Choroid plexus epithelial cell (primary cell): ENCODE measurements at regions not wholly inside any gene's neighbourhood (a gene's known extent, or its start where the extent isn't known, plus 50 kb on each side); places are given as distances from the start of the nearest gene placed in this dataset.

Experiments
- DNase-seq: peaks from one replicate; pipeline ENCODE4 v3.0.0-alpha.2; 2010; ENCODE audit warnings: low read depth
- H3K4me3 ChIP-seq: 2 replicates; pipeline ENCODE4 v1.5.1; 2011; ENCODE audit warnings: low read depth, mild to moderate bottlenecking, control low read depth, low read length, moderate library complexity
- TF ChIP-seq, protein P1 (sequence below): conservative IDR thresholded peaks from 2 replicates; pipeline ENCODE4 v1.5.1; 2011; ENCODE audit warnings: low read depth, mild to moderate bottlenecking, control low read depth, inconsistent platforms, low read length, moderate library complexity

DNA sequence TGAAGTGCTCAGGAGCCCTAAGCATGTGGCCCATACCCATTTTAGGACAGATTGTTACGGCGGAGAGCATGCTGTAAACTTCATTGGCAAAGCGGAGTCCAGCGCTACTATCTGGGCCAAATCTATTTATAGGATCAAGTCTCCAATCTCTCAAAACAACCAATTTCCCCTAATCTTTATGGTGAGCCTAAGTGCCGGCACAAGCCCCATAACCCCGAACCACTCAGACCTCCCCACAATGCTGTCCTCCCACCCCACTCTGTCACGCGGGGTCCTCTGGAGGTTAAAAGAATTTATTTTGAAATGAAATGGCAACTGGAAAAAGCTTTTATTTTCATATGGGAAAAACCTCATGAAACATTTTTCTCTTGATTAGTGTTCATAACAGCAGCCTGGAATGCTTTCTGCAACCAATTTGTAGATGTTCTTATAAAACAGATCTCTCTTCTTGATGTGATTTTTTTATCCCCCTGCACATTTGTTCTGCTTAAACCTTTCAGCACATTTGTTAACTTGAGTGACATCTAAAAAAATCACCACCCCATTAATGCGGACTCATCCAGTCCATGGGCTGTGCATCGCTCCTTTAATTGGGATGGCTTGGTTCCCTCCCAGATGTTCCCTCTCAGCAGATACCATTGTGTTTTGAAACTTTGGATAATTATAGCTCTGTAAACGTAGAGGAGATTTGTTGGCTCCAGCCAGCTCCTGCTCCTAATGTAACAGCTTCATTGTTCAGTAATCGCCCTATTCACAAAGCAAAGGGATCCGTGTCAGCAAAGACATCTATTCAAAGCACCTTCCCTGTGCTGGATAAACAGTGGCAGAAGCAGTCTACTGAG lies 323.6 kb downstream of the CD83 start:
- TF ChIP-seq, protein P1, sequence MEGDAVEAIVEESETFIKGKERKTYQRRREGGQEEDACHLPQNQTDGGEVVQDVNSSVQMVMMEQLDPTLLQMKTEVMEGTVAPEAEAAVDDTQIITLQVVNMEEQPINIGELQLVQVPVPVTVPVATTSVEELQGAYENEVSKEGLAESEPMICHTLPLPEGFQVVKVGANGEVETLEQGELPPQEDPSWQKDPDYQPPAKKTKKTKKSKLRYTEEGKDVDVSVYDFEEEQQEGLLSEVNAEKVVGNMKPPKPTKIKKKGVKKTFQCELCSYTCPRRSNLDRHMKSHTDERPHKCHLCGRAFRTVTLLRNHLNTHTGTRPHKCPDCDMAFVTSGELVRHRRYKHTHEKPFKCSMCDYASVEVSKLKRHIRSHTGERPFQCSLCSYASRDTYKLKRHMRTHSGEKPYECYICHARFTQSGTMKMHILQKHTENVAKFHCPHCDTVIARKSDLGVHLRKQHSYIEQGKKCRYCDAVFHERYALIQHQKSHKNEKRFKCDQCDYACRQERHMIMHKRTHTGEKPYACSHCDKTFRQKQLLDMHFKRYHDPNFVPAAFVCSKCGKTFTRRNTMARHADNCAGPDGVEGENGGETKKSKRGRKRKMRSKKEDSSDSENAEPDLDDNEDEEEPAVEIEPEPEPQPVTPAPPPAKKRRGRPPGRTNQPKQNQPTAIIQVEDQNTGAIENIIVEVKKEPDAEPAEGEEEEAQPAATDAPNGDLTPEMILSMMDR: no peak
- DNase-seq: no peak
- no peak overlapping the region for H3K4me3 ChIP-seq

DNA sequence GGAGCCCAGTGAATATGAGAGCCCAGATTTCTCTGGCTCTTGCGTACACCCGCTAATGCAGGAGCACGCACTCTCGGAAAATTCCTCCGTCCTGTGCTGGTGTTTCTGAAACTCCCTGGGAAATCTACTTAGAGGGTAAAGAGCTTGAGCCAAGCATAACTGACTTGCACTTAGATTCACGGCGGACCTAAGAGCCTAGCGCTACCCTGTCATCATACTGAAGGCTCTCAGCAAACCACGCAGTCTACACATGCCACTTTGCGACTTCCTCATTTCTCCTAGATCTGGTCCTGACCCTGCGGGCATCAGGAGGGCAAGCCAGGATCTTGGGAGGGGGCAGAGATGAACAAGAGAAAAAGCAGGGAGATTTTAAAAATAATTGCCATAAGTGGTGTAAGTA lies 324.7 kb downstream of the CD83 start:
- DNase-seq: no peak
- H3K4me3 ChIP-seq: no peak overlapping the region
- TF ChIP-seq, protein P1: no peak

DNA sequence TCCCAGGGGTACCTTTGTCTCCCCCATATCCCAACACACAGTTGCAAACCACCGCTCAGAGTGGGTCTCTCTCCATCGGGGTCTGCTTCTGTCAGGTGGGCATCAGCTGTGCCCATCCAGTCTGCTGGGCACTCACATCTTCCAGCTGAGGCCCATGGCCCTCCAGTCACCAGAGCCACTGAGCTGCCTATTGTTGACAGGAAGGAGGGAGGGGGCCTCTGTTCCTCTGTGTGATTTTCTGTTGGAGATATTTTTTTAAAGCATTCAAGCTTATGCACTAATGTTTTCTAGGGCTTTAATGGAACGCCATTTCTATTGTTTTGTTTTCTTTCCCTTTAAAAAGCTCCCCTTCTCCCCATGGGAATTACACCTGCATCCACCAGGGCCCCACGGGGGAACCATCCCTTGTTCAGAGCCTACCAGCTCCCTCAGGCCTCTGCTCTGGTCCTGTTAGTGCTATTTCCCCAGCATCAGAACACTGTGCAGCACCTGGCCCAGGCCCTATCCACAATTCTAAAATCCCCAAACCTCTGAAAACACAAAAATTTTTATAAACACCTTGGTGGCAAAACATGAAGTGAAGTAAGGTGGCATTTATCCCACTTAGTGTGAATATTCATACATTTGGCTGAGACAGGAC lies 326.2 kb downstream of the CD83 start:
- TF ChIP-seq, protein P1: no peak

DNA sequence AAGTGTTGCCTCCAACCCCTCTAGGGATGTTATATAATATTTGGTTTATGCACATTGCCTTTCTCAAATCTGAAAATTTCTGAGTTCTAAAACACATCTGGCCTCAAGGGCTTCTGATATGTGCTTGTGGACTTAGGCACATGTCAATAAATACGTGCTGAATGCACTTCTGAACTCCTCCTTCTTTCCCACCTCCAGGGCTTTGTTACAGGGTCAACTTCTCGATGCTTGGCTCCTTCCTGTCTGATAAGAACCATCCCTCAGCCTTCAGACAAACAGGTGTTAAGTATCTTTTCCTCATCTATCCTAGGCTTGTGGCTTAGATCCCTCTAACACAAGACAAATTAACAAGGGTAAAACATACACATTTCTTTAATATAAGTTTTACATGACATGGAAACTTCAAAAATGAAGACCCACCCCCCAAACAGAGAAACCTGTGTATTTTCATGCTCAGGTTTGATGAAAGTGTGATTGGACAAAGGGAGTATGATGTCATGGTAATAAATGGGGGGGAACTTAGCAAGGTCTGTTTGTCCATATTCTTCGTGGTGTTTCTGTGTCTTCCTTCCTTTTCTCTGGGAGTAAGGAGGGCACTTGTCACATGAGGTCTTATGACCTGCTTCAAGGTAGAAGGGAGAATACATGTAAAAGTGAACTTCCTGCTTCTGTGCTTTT lies 326.9 kb downstream of the CD83 start:
- no peak for DNase-seq
- H3K4me3 ChIP-seq: no peak overlapping the region
- TF ChIP-seq, protein P1: no peak

More for the DNA sequence above, 326.2 kb downstream of the CD83 start:
- no peak for DNase-seq
- no peak overlapping the region for H3K4me3 ChIP-seq

DNA sequence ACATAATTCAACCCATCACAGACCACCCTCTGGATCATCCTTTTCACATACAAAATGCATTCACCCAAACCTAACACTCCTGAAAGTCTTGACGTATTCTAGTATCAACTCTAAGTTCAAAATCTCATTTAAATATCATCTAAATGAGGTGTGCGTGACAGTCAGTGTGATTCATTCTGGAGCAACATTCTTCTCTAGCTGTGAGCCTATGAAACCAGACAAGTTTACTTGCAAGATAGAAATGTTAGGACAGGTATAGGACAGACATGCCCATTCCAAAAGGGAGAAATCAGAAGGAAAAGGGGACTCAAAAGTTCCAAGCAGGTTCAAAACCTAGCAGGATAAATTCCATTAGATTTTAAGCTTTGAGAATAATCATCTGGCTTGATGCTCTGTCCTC lies 329.7 kb downstream of the CD83 start:
- no peak for DNase-seq
- H3K4me3 ChIP-seq: no peak overlapping the region
- TF ChIP-seq, protein P1: no peak

DNA sequence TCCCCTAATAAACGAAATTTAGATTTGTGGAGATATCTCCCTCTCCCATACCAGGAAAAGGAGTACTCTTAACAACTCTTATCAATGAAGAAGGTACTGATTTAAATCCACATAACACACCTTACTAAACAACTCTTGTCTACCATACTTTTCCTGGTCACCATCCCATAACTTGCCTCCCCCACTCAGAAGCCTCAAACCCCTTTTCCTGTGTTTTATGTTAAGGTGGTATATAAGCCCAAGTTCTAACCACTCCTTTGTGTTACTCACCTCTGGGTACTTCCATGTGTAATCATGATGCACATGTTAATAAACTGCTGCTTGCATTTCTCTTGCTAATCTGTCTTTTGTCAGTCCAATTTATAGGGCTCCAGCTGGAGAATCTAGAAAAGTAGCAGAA lies 330.7 kb downstream of the CD83 start:
- no peak overlapping the region for H3K4me3 ChIP-seq
- DNase-seq: no peak
- TF ChIP-seq, protein P1: no peak
